ENCODE measurements at regions not wholly inside any gene's neighbourhood (a gene's known extent, or its start where the extent isn't known, plus 50 kb on each side); places are given as distances from the start of the nearest gene placed in this dataset.

DNA sequence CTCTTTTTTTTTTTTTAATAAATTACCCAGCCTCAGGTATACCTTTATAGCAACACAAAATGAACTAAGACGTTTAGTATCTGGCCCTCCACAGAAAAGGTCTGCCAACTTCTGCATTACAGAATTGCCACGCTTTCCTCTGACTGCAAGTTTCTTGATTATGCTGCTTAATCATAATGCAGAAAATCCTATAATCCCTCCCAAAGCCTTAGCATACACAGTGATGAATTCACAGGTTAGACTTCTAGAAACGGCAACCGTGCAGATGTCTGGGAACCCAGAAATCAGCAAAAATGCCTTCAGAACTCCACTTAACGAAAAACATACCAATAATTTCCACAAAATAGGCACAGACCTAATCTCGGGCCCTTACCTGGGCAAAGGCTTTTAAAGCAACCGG, 144.7 kb upstream of the FRMD4B start:
- H3K79me2 ChIP-seq (ENCODE audit: control insufficient read depth, insufficient read depth, low read length) = no peaks in the 10 kb centered on the region
- no TSS peak for BruUV-seq (replicated peaks)
- ATAC-seq (no peak), DNase-seq (ENCODE audit: low read depth, low spot score) (no peak), FAIRE-seq (no peak)
- POLR2A ChIA-PET = no interaction called here
- H2AFZ ChIP-seq (ENCODE audit: control insufficient read depth, low read depth, low read length) = no peak overlapping the region
- no peaks in the 10 kb centered on the region for H3K4me1 ChIP-seq (ENCODE audit: control insufficient read depth, insufficient read depth, low read length)
- no peaks in the 10 kb centered on the region for H3K36me3 ChIP-seq (ENCODE audit: control insufficient read depth in 2 of 2, insufficient read depth in 2 of 2, low read length in 1 of 2)
- RAD21 ChIA-PET (ENCODE audit: unreplicated experiment) = no interaction called here
- H3K4me2 ChIP-seq (ENCODE audit: control insufficient read depth, insufficient read depth) = no peak overlapping the region
- in situ Hi-C loops (cut with MboI) (no loop called here), intact Hi-C loops (cut with micrococcal nuclease; ENCODE audit: unreplicated experiment) (no loop called here)
- WGBS (ENCODE audit: insufficient coverage, insufficient replicate concordance, low lambda C conversion rate, missing lambda C conversion rate) = 30% methylated on average over 7 of the region's 7 CpGs
- H3K9ac ChIP-seq (ENCODE audit: control insufficient read depth, insufficient read depth, low read length) = no peak overlapping the region
- CTCF ChIA-PET = no interaction called here
- H4K20me1 ChIP-seq (ENCODE audit: control insufficient read depth, insufficient read depth) = no peaks in the 10 kb centered on the region
- no peak overlapping the region for H3K4me3 ChIP-seq
- no peaks in the 10 kb centered on the region for H3K9me3 ChIP-seq (replicated peaks; ENCODE audit: control insufficient read depth, insufficient read depth, low read length)
- H3K27me3 ChIP-seq (replicated peaks in 1 of 2; ENCODE audit: control insufficient read depth in 2 of 2, insufficient read depth in 2 of 2, low read length in 1 of 2) = no peaks in the 10 kb centered on the region; a peak in 1 of 4 replicates
- no peak overlapping the region for H3K27ac ChIP-seq (ENCODE audit: control insufficient read depth, insufficient read depth)
- SMC1A ChIA-PET (ENCODE audit: uncharacterized antibody, unreplicated experiment) = no interaction called here
- TF ChIP-seq BHLHE40 (IDR thresholded peaks at IDR 0.05; ENCODE audit: borderline replicate concordance in 1 of 2, low read depth in 2 of 2, low read length in 1 of 2) (no peak), BMI1 (IDR thresholded peaks at IDR 0.05; ENCODE audit: borderline replicate concordance) (no peak), ZBTB4 (CRISPR knock-in tag; IDR thresholded peaks at IDR 0.05) (no peak), ZNF274 (IDR thresholded peaks at IDR 0.05; ENCODE audit: insufficient read depth, insufficient read length) (no peak), SMAD1 (IDR thresholded peaks at IDR 0.05; ENCODE audit: low read depth, partially characterized antibody) (no peak), MYC (IDR thresholded peaks at IDR 0.05; ENCODE audit: insufficient read depth, insufficient read length, insufficient replicate concordance, low read length, severe bottlenecking) (no peak), RCOR1 (conservative IDR thresholded peaks at IDR 0.05; ENCODE audit: low read depth, low read length) (no peak), IRF5 (IDR thresholded peaks at IDR 0.05; ENCODE audit: borderline replicate concordance) (no peak), POLR2AphosphoS5 (IDR thresholded peaks at IDR 0.05; ENCODE audit: low read length) (no peak), TCF12 (IDR thresholded peaks at IDR 0.05; ENCODE audit: low read depth, low read length) (no peak)
- TF ChIP-seq, protein P1, sequence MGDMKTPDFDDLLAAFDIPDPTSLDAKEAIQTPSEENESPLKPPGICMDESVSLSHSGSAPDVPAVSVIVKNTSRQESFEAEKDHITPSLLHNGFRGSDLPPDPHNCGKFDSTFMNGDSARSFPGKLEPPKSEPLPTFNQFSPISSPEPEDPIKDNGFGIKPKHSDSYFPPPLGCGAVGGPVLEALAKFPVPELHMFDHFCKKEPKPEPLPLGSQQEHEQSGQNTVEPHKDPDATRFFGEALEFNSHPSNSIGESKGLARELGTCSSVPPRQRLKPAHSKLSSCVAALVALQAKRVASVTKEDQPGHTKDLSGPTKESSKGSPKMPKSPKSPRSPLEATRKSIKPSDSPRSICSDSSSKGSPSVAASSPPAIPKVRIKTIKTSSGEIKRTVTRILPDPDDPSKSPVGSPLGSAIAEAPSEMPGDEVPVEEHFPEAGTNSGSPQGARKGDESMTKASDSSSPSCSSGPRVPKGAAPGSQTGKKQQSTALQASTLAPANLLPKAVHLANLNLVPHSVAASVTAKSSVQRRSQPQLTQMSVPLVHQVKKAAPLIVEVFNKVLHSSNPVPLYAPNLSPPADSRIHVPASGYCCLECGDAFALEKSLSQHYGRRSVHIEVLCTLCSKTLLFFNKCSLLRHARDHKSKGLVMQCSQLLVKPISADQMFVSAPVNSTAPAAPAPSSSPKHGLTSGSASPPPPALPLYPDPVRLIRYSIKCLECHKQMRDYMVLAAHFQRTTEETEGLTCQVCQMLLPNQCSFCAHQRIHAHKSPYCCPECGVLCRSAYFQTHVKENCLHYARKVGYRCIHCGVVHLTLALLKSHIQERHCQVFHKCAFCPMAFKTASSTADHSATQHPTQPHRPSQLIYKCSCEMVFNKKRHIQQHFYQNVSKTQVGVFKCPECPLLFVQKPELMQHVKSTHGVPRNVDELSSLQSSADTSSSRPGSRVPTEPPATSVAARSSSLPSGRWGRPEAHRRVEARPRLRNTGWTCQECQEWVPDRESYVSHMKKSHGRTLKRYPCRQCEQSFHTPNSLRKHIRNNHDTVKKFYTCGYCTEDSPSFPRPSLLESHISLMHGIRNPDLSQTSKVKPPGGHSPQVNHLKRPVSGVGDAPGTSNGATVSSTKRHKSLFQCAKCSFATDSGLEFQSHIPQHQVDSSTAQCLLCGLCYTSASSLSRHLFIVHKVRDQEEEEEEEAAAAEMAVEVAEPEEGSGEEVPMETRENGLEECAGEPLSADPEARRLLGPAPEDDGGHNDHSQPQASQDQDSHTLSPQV (IDR thresholded peaks at IDR 0.05) = no peak
